Left lung (tissue), 4 donors: ENCODE measurements at regions not wholly inside any gene's neighbourhood (a gene's known extent, or its start where the extent isn't known, plus 50 kb on each side); places are given as distances from the start of the nearest gene placed in this dataset.
"Not testable (repeated sequence)": the region's sequence is repeated elsewhere in the genome, so short reads cannot be mapped to it uniquely, and the experiment has no call there.

Experiments
- ATAC-seq: fragments of 200-7000 bp; cut with Tn5 transposase; one replicate; pipeline ENCODE4 v1.9.1; 2020; ENCODE audit warnings: moderate library complexity
- DNase-seq, 4 donors: peaks; one replicate each; pipeline ENCODE4 v3.0.0-alpha.2; 2013 to 2020
- H3K27ac ChIP-seq, 2 donors: fragments of 200-600 bp; sonication (generic) in 1 of 2; one replicate each; pipeline versions ENCODE4 v1.5.0 to v1.8.0; 2020 to 2021
- H3K27me3 ChIP-seq, 2 donors: fragments of 200-600 bp; sonication (generic) in 1 of 2; one replicate each; pipeline versions ENCODE4 v1.5.0 to v1.8.0; 2020 to 2021
- H3K36me3 ChIP-seq, 2 donors: fragments of 200-600 bp; sonication (generic) in 1 of 2; one replicate each; pipeline versions ENCODE4 v1.5.0 to v1.8.0; 2020 to 2021
- H3K4me1 ChIP-seq, 2 donors: fragments of 200-600 bp; one replicate each; pipeline ENCODE4 v1.8.0; 2021
- H3K4me3 ChIP-seq, 2 donors: fragments of 200-600 bp; sonication (generic) in 1 of 2; one replicate each; pipeline versions ENCODE4 v1.5.0 to v1.8.0; 2020 to 2021; ENCODE audit warnings: mild to moderate bottlenecking in 1 of 2
- H3K9me3 ChIP-seq, 2 donors: fragments of 200-600 bp; sonication (generic) in 1 of 2; one replicate each; pipeline versions ENCODE4 v1.5.0 to v1.8.0; 2020 to 2021
- CTCF ChIP-seq, 2 donors: fragments of 200-600 bp; sonication (generic) in 1 of 2; IDR thresholded peaks; one replicate each; pipeline versions ENCODE4 v1.5.0 to v1.8.0; 2021; ENCODE audit warnings: antibody characterized with exemption in 2 of 2
- intact Hi-C, 2 donors: fragments of 100-400 bp; cut with DNase I; formaldehyde crosslinking; loops; one replicate each; pipeline versions ENCODE4 v1.11.2 to v1.14.2; 2022
- donor health status: DM: no; HTN: yes; CAD: no.
- donor health status: DM: no; HTN: no; CAD: no.

GRCh38 chr7:3162289-3162688 lies 118.6 kb upstream of the CARD11 start:
- ATAC-seq = no peak
- no peaks in the 10 kb centered on the region for H3K36me3 ChIP-seq
- H3K27ac ChIP-seq = no peak overlapping the region
- TF ChIP-seq CTCF (IDR thresholded peaks at IDR 0.05) = no peak
- H3K4me3 ChIP-seq = no peak overlapping the region
- H3K27me3 ChIP-seq = peaks cover 0 to 17% of the 10 kb centered on the region in 2 donors
- intact Hi-C loops = no loop called here
- no peak for DNase-seq
- H3K4me1 ChIP-seq = no peaks in the 10 kb centered on the region
- no peaks in the 10 kb centered on the region for H3K9me3 ChIP-seq

DNA sequence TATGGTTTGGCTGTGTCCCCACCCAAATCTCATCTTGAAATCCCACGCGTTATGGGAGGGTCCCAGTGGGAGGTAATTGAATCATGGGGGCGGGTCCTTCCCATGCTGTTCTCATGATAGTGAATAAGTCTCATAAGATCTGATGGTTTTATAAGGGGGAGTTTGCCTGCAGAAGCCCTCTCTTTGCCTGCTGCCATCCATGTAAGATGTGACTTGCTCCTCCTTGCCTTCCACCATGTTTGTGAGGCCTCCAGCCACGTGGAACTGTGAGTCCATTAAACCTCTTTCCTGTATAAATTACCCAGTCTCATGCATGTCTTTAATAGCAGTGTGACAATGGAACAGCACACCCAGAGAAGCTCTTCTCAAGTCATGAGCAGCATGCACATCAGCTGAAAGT lies 119.1 kb upstream of the CARD11 start:
- ATAC-seq, intact Hi-C loops, H3K27ac ChIP-seq, H3K9me3 ChIP-seq, H3K4me1 ChIP-seq, H3K4me3 ChIP-seq, H3K36me3 ChIP-seq, DNase-seq: not testable (repeated sequence)
- H3K27me3 ChIP-seq = peaks cover 0 to 17% of the 10 kb centered on the region in 2 donors

DNA sequence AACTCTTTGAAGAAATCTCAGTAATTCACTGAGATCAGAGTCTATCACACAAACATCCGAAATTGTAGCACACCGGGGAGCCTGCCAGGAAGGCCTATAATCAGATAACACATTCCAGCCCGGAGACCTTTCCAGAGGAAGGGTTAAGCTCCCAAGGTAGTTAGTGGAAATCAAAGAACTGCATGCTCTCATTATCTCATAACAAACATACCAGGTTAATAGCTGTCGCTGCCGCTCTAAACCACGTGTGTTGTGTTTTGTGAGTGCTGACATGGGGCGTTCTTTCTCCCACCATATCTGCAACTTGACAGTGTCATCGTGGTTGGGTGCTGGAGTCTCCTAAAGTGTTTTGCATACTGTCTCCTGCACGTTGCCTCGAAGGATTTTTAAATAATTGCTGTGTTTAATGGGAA lies 120.7 kb upstream of the CARD11 start:
- ATAC-seq (no peak), DNase-seq (no peak)
- Histone ChIP-seq H3K27me3 (peaks cover 0 to 20% of the 10 kb centered on the region in 2 donors), H3K36me3 (no peaks in the 10 kb centered on the region), H3K4me1 (no peaks in the 10 kb centered on the region), H3K27ac (no peak overlapping the region), H3K9me3 (no peaks in the 10 kb centered on the region), H3K4me3 (no peak overlapping the region)
- TF ChIP-seq CTCF (IDR thresholded peaks at IDR 0.05) = no peak
- intact Hi-C loops = no loop called here

DNA sequence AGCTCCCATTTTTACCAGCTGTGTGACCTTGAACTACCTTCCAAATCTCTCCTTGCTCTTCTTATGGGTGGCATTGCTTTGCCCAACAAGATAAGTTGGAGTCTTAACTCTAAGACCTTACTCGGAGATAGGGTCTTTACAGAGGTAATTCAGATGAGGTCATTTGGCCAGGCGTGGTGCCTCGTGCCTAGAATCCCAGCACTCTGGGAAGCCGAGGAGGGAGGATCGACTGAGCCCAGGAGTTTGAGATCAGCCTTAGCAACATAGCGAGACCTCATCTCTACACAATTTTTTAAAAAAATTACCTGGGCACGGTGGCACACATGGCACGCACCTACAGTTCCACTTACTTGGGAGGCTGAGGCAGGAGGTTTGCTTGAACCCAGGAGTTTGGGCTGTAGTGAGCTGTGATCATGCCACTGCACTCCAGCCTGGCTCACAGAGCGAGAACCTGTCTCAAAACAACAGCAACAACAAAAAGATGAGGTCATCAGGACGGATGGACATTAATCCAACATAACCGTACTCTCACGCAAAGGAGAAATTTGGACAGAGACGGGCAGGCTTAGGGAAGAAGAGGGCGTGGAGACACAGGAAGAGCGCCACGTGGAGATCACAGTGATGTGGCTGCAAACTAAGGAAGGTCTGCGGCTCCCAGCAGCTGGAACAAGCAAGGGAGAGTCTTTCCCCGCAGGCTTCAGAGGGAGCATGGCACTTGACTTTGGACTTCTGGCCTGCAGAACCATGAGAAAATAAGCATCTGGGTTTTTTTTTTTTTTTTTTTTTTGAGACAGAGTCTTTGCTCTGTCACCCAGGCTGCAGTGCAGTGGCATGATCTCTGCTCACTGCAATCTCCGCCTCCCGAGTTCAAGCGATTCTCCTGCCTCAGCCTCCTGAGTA lies 122.3 kb upstream of the CARD11 start:
- DNase-seq = no peak
- no peaks in the 10 kb centered on the region for H3K36me3 ChIP-seq
- H3K4me3 ChIP-seq = no peak overlapping the region
- no peak for TF ChIP-seq CTCF (IDR thresholded peaks at IDR 0.05)
- no peaks in the 10 kb centered on the region for H3K4me1 ChIP-seq
- no peak overlapping the region for H3K27ac ChIP-seq
- no peaks in the 10 kb centered on the region for H3K9me3 ChIP-seq
- H3K27me3 ChIP-seq = peaks cover 0 to 29% of the 10 kb centered on the region in 2 donors
- ATAC-seq = no peak
- intact Hi-C loops = no loop called here

- ATAC-seq (no peak), DNase-seq (no peak)
- Histone ChIP-seq H3K4me3 (no peak overlapping the region), H3K4me1 (no peaks in the 10 kb centered on the region), H3K36me3 (no peaks in the 10 kb centered on the region), H3K27ac (no peak overlapping the region), H3K9me3 (no peaks in the 10 kb centered on the region), H3K27me3 (peaks cover 0 to 29% of the 10 kb centered on the region in 2 donors)
- intact Hi-C loops = no loop called here
- no peak for TF ChIP-seq CTCF (IDR thresholded peaks at IDR 0.05)
These were observed 123.9 kb upstream of the CARD11 start for GRCh38 chr7:3167551-3167950.
